ENCODE measurements at regions not wholly inside any gene's neighbourhood (a gene's known extent, or its start where the extent isn't known, plus 50 kb on each side); places are given as distances from the start of the nearest gene placed in this dataset.

DNA sequence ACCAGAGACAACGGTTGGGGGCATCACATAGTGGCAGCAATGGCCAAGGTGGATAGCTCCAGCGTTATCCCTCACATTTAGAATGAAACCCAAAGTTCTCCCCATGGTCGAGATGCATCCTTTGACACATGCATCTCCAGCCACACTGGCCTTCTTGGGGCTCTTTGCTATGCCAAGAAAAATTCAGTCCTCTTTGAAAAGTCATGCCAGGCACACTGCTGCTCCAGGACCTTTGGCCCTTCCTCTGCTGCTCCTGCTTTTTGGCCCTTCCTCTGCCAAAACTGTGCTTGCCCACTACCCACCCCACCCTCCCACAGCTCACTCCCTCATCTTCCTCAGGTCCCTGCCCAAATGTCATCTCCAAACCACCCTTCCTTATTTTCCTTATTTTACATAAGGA lies 106.4 kb downstream of the C1orf94 start:
- no peaks in the 10 kb centered on the region for H3K79me2 ChIP-seq (ENCODE audit: low read length)
- H3K9me3 ChIP-seq (ENCODE audit: insufficient read depth, low read length) = no peaks in the 10 kb centered on the region
- H3K27me3 ChIP-seq (ENCODE audit: low read depth, low read length) = no peaks in the 10 kb centered on the region
- H4K20me1 ChIP-seq (ENCODE audit: insufficient read depth, low read length) = no peaks in the 10 kb centered on the region
- no peak overlapping the region for H3K4me2 ChIP-seq (ENCODE audit: low read length)
- H3K27ac ChIP-seq (ENCODE audit: low read length) = no peak overlapping the region
- H3K36me3 ChIP-seq (replicated peaks; ENCODE audit: low read depth, low read length) = no peaks in the 10 kb centered on the region
- TF ChIP-seq, protein P1, sequence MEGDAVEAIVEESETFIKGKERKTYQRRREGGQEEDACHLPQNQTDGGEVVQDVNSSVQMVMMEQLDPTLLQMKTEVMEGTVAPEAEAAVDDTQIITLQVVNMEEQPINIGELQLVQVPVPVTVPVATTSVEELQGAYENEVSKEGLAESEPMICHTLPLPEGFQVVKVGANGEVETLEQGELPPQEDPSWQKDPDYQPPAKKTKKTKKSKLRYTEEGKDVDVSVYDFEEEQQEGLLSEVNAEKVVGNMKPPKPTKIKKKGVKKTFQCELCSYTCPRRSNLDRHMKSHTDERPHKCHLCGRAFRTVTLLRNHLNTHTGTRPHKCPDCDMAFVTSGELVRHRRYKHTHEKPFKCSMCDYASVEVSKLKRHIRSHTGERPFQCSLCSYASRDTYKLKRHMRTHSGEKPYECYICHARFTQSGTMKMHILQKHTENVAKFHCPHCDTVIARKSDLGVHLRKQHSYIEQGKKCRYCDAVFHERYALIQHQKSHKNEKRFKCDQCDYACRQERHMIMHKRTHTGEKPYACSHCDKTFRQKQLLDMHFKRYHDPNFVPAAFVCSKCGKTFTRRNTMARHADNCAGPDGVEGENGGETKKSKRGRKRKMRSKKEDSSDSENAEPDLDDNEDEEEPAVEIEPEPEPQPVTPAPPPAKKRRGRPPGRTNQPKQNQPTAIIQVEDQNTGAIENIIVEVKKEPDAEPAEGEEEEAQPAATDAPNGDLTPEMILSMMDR (IDR thresholded peaks at IDR 0.05; ENCODE audit: low read depth, low read length) = no peak
- no peak for TF ChIP-seq EZH2phosphoT487 (IDR thresholded peaks at IDR 0.05; ENCODE audit: low read depth)
- peaks cover 5% of the 10 kb centered on the region; the same call in 1 of the 2 replicates for H3K4me1 ChIP-seq (ENCODE audit: low read length)
- no peak overlapping the region for H3K9ac ChIP-seq (ENCODE audit: low read length)
- H3K4me3 ChIP-seq (ENCODE audit: low read length) = no peak overlapping the region
- H2AFZ ChIP-seq (ENCODE audit: low read depth, low read length) = no peak overlapping the region

DNA sequence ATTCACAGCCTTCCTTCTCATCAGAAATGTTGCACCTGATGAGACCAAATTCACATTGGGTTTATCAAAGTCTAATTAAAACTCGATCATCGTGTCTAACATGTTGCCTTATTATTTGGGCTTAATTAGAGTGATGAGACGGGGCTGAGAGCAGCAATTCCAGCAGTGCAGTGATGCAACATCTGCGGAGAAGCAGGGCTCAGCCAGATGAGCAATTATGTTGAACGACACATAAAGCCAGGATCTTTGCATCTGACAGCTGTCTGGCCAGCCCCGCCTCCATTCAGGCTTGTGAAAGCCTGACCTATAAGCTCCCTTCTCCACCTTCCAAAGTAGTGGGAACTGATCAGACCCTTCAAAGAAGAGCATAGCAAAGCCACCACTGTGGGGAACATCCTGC lies 109.8 kb downstream of the C1orf94 start:
- Histone ChIP-seq H3K27me3 (ENCODE audit: low read depth, low read length) (no peaks in the 10 kb centered on the region), H3K9ac (ENCODE audit: low read length) (no peak overlapping the region), H3K4me1 (ENCODE audit: low read length) (peaks cover 23% of the 10 kb centered on the region), H3K4me2 (ENCODE audit: low read length) (no peak overlapping the region), H3K4me3 (ENCODE audit: low read length) (no peak overlapping the region), H3K36me3 (replicated peaks; ENCODE audit: low read depth, low read length) (no peaks in the 10 kb centered on the region), H3K27ac (ENCODE audit: low read length) (no peak overlapping the region), H3K9me3 (ENCODE audit: insufficient read depth, low read length) (no peaks in the 10 kb centered on the region), H4K20me1 (ENCODE audit: insufficient read depth, low read length) (no peaks in the 10 kb centered on the region), H2AFZ (ENCODE audit: low read depth, low read length) (no peak overlapping the region), H3K79me2 (ENCODE audit: low read length) (no peaks in the 10 kb centered on the region)
- TF ChIP-seq EZH2phosphoT487 (IDR thresholded peaks at IDR 0.05; ENCODE audit: low read depth) = no peak
- TF ChIP-seq, protein P1 (IDR thresholded peaks at IDR 0.05; ENCODE audit: low read depth, low read length) = no peak

DNA sequence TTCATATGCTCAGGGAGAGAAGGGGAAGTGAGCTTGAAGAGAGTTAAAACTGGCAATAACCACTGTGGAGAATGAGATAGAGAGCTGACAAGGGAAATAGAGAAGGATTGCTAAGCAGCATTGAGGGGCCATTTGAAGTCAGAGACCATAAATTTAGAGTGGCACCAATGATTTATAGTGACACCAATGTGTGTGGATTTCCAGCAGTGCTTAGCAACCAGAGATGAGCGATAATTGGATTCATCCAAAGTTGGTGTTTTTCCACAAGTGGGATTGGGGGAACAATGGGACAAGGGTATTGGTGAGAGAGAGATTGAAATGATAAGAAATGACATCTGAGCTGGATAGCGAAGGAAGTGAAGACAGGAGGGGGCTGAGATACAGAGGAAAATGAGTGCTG lies 114.1 kb downstream of the C1orf94 start:
- Histone ChIP-seq H3K4me1 (ENCODE audit: low read length) (peaks cover 31% of the 10 kb centered on the region), H3K27me3 (ENCODE audit: low read depth, low read length) (no peaks in the 10 kb centered on the region), H3K79me2 (ENCODE audit: low read length) (no peaks in the 10 kb centered on the region), H2AFZ (ENCODE audit: low read depth, low read length) (no peak overlapping the region), H3K4me3 (ENCODE audit: low read length) (no peak overlapping the region), H3K9me3 (ENCODE audit: insufficient read depth, low read length) (no peaks in the 10 kb centered on the region), H3K9ac (ENCODE audit: low read length) (no peak overlapping the region), H4K20me1 (ENCODE audit: insufficient read depth, low read length) (no peaks in the 10 kb centered on the region), H3K4me2 (ENCODE audit: low read length) (no peak overlapping the region), H3K27ac (ENCODE audit: low read length) (no peak overlapping the region), H3K36me3 (replicated peaks; ENCODE audit: low read depth, low read length) (no peaks in the 10 kb centered on the region)
- TF ChIP-seq, protein P1 (IDR thresholded peaks at IDR 0.05; ENCODE audit: low read depth, low read length) = no peak
- no peak for TF ChIP-seq EZH2phosphoT487 (IDR thresholded peaks at IDR 0.05; ENCODE audit: low read depth)

DNA sequence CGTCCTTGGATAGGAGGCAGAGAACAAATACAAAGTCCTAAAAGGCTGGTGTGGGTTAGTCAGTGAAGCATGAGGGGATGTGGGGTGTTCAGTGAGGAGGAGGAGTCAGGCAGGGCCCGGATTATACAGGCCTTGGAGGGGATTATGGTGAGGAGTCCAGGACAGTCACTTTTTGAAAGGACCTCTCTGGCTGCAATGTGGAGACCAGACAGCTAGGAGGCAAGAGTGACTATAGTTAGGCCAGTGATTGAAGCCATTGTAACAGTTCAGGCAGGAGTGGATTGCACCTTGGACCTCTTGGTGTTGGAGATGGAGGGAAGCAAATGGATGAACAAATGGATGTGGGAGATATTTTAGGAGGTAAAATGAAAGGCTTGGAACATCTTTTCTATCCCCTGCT lies 115.8 kb downstream of the C1orf94 start:
- Histone ChIP-seq H3K36me3 (replicated peaks; ENCODE audit: low read depth, low read length) (no peaks in the 10 kb centered on the region), H3K4me3 (ENCODE audit: low read length) (no peak overlapping the region), H3K27me3 (ENCODE audit: low read depth, low read length) (no peaks in the 10 kb centered on the region), H3K9me3 (ENCODE audit: insufficient read depth, low read length) (no peaks in the 10 kb centered on the region), H2AFZ (ENCODE audit: low read depth, low read length) (peak overlapping the region; percentile 83; the same call in 1 of the 2 replicates), H3K9ac (ENCODE audit: low read length) (no peak overlapping the region), H3K4me2 (ENCODE audit: low read length) (no peak overlapping the region), H3K79me2 (ENCODE audit: low read length) (no peaks in the 10 kb centered on the region), H3K27ac (ENCODE audit: low read length) (no peak overlapping the region), H4K20me1 (ENCODE audit: insufficient read depth, low read length) (no peaks in the 10 kb centered on the region), H3K4me1 (ENCODE audit: low read length) (peaks cover 28% of the 10 kb centered on the region)
- TF ChIP-seq, protein P1 (IDR thresholded peaks at IDR 0.05; ENCODE audit: low read depth, low read length) = peak; percentile 48
- no peak for TF ChIP-seq EZH2phosphoT487 (IDR thresholded peaks at IDR 0.05; ENCODE audit: low read depth)

All from OCI-LY3 (cell line).